ENCODE measurements at regions not wholly inside any gene's neighbourhood (a gene's known extent, or its start where the extent isn't known, plus 50 kb on each side); places are given as distances from the start of the nearest gene placed in this dataset.

DNA sequence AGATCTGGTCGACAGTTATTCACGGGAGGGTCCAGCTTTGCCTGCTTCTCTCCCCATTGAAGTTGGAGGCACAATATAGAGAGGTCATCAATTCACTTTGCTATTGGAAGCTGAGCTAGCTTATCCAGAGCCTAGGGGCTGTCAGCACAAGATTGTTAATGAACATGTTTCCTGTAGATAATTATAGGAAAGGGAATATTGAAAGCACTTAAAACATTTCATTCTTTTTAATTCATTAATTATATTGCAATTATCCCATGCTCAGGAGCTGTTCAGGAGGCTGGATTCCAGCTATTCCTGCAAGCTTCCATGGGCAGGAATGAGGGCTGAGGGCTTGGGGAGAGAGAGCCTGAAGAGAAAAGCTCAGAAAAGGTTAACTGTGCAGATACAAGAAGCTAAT is 153.1 kb upstream of the BRINP1 start:
- Histone ChIP-seq H3K9me3 (ENCODE audit: low read length) (no peaks in the 10 kb centered on the region), H3K4me3 (ENCODE audit: low read depth, low read length, poor library complexity, severe bottlenecking) (no peak overlapping the region), H3K36me3 (ENCODE audit: insufficient read depth, low read length) (no peaks in the 10 kb centered on the region), H3K9ac (ENCODE audit: low read length) (no peak overlapping the region), H3K4me2 (ENCODE audit: low read length) (no peak overlapping the region), H2AFZ (ENCODE audit: low read length) (no peak overlapping the region), H3K79me2 (ENCODE audit: insufficient read depth, low read length) (no peaks in the 10 kb centered on the region), H3K27ac (ENCODE audit: low read depth, low read length, poor library complexity, severe bottlenecking) (no peak overlapping the region), H3K9me2 (ENCODE audit: low read depth, low read length) (no peaks in the 10 kb centered on the region), H3K27me3 (ENCODE audit: insufficient read depth, low read length) (no peaks in the 10 kb centered on the region), H3K4me1 (ENCODE audit: insufficient read depth, low read length, severe bottlenecking) (no peaks in the 10 kb centered on the region), H3F3A (ENCODE audit: insufficient read depth, low read length) (no peaks in the 10 kb centered on the region), H4K20me1 (ENCODE audit: insufficient read depth, low read length) (no peaks in the 10 kb centered on the region)
- TF ChIP-seq, protein P1, sequence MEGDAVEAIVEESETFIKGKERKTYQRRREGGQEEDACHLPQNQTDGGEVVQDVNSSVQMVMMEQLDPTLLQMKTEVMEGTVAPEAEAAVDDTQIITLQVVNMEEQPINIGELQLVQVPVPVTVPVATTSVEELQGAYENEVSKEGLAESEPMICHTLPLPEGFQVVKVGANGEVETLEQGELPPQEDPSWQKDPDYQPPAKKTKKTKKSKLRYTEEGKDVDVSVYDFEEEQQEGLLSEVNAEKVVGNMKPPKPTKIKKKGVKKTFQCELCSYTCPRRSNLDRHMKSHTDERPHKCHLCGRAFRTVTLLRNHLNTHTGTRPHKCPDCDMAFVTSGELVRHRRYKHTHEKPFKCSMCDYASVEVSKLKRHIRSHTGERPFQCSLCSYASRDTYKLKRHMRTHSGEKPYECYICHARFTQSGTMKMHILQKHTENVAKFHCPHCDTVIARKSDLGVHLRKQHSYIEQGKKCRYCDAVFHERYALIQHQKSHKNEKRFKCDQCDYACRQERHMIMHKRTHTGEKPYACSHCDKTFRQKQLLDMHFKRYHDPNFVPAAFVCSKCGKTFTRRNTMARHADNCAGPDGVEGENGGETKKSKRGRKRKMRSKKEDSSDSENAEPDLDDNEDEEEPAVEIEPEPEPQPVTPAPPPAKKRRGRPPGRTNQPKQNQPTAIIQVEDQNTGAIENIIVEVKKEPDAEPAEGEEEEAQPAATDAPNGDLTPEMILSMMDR (IDR thresholded peaks at IDR 0.05; ENCODE audit: low read length) = no peak
- TF ChIP-seq EZH2 (IDR thresholded peaks at IDR 0.05; ENCODE audit: borderline replicate concordance, low read length) = no peak

DNA sequence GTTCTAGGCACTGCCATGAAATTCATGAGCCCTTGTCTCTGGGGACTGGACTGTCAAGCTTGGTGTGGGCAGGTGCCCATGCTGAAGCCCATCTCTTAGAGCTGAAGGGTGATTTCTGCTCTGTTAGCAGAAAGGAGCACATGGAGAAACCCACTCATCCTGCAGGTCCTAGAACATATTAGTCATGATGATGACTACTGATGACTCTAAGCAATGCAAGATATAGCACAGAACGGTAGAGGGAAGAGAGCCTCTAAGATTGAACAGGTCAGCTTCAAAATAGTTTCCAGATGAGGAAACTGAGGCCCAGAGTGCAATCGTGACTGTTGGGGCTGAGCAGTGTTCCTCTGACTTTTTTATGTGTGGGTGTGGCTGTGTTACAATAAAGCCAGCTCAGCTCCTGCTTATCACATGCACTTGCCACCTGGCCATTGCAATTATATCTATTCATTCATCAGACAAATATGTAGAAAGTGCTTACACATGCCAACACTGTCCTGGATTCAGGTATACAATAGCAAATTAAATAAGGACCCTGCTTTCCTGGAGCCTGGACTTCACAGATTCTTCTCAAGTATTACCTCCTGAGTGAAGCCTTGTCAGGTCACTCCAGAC is 140.2 kb upstream of the BRINP1 start:
- H3K27me3 ChIP-seq (ENCODE audit: insufficient read depth, low read length) = no peaks in the 10 kb centered on the region
- H2AFZ ChIP-seq (ENCODE audit: low read length) = no peak overlapping the region
- no peaks in the 10 kb centered on the region for H3K4me1 ChIP-seq (ENCODE audit: insufficient read depth, low read length, severe bottlenecking)
- no peak overlapping the region for H3K4me2 ChIP-seq (ENCODE audit: low read length)
- H3K27ac ChIP-seq (ENCODE audit: low read depth, low read length, poor library complexity, severe bottlenecking) = no peak overlapping the region
- H3K9me3 ChIP-seq (ENCODE audit: low read length) = no peaks in the 10 kb centered on the region
- H3K36me3 ChIP-seq (ENCODE audit: insufficient read depth, low read length) = no peaks in the 10 kb centered on the region
- no peak overlapping the region for H3K4me3 ChIP-seq (ENCODE audit: low read depth, low read length, poor library complexity, severe bottlenecking)
- H3K79me2 ChIP-seq (ENCODE audit: insufficient read depth, low read length) = no peaks in the 10 kb centered on the region
- no peaks in the 10 kb centered on the region for H3K9me2 ChIP-seq (ENCODE audit: low read depth, low read length)
- TF ChIP-seq, protein P1 (IDR thresholded peaks at IDR 0.05; ENCODE audit: low read length) = no peak
- H3F3A ChIP-seq (ENCODE audit: insufficient read depth, low read length) = no peaks in the 10 kb centered on the region
- H4K20me1 ChIP-seq (ENCODE audit: insufficient read depth, low read length) = no peaks in the 10 kb centered on the region
- no peak overlapping the region for H3K9ac ChIP-seq (ENCODE audit: low read length)

DNA sequence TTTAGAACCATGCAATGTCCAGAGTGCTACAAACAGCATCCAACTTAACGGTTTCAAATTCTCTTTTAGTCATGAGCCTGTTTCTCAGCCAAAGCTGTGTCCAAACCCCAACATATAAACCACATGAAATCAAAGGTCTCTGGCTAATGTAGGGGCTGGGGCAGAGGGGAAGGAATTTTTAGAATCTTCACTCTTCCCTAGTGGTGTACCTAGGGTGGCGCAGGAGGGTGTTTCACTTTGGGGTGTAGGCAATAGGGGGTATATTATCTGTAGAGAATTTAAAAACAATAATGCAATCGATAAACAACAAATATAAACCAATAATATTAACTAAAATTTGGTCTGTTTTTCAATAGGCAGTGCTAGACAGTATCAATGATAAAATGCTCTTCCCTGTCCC is 132.1 kb upstream of the BRINP1 start:
- Histone ChIP-seq H3K9me2 (ENCODE audit: low read depth, low read length) (no peaks in the 10 kb centered on the region), H3K27me3 (ENCODE audit: insufficient read depth, low read length) (no peaks in the 10 kb centered on the region), H3F3A (ENCODE audit: insufficient read depth, low read length) (no peaks in the 10 kb centered on the region)

More for the DNA sequence above, 132.1 kb upstream of the BRINP1 start:
- no peaks in the 10 kb centered on the region for H3K36me3 ChIP-seq (ENCODE audit: insufficient read depth, low read length)
- H4K20me1 ChIP-seq (ENCODE audit: insufficient read depth, low read length) = no peaks in the 10 kb centered on the region
- H3K4me2 ChIP-seq (ENCODE audit: low read length) = no peak overlapping the region
- no peak overlapping the region for H3K9ac ChIP-seq (ENCODE audit: low read length)
- H3K9me3 ChIP-seq (ENCODE audit: low read length) = no peaks in the 10 kb centered on the region
- no peak overlapping the region for H2AFZ ChIP-seq (ENCODE audit: low read length)
- TF ChIP-seq, protein P1 (IDR thresholded peaks at IDR 0.05; ENCODE audit: low read length) = no peak
- no peak for TF ChIP-seq EZH2 (IDR thresholded peaks at IDR 0.05; ENCODE audit: borderline replicate concordance, low read length)
- H3K27ac ChIP-seq (ENCODE audit: low read depth, low read length, poor library complexity, severe bottlenecking) = no peak overlapping the region
- H3K4me1 ChIP-seq (ENCODE audit: insufficient read depth, low read length, severe bottlenecking) = no peaks in the 10 kb centered on the region
- H3K4me3 ChIP-seq (ENCODE audit: low read depth, low read length, poor library complexity, severe bottlenecking) = no peak overlapping the region
- H3K79me2 ChIP-seq (ENCODE audit: insufficient read depth, low read length) = no peaks in the 10 kb centered on the region

Measured in OCI-LY1 (cell line).